HFF-Myc (cell line): ENCODE measurements at regions not wholly inside any gene's neighbourhood (a gene's known extent, or its start where the extent isn't known, plus 50 kb on each side); places are given as distances from the start of the nearest gene placed in this dataset.

ENCODE experiments used
- DNase-seq: peaks from one replicate; pipeline ENCODE4 v3.0.0-alpha.2; 2011; ENCODE audit warnings: low read depth; ENCODE audit errors: extremely low read depth
- H3K4me3 ChIP-seq: replicated peaks from 2 replicates; pipeline ENCODE4 v1.5.1; 2011; ENCODE audit warnings: low read depth, mild to moderate bottlenecking, control low read depth, low read length
- TF ChIP-seq, protein P1 (sequence below): IDR thresholded peaks from 2 replicates; pipeline ENCODE4 v1.5.1; 2012; ENCODE audit warnings: mild to moderate bottlenecking, low read depth, low read length, control low read depth; ENCODE audit errors: missing control alignments

- DNase-seq: no peak
- TF ChIP-seq, protein P1, sequence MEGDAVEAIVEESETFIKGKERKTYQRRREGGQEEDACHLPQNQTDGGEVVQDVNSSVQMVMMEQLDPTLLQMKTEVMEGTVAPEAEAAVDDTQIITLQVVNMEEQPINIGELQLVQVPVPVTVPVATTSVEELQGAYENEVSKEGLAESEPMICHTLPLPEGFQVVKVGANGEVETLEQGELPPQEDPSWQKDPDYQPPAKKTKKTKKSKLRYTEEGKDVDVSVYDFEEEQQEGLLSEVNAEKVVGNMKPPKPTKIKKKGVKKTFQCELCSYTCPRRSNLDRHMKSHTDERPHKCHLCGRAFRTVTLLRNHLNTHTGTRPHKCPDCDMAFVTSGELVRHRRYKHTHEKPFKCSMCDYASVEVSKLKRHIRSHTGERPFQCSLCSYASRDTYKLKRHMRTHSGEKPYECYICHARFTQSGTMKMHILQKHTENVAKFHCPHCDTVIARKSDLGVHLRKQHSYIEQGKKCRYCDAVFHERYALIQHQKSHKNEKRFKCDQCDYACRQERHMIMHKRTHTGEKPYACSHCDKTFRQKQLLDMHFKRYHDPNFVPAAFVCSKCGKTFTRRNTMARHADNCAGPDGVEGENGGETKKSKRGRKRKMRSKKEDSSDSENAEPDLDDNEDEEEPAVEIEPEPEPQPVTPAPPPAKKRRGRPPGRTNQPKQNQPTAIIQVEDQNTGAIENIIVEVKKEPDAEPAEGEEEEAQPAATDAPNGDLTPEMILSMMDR: no peak
- no peak overlapping the region for H3K4me3 ChIP-seq
These were observed 101.4 kb upstream of the ATP8B1 start for GRCh38 chr18:57904535-57904934.

- DNase-seq: no peak
These were observed 99.6 kb upstream of the ATP8B1 start for GRCh38 chr18:57902721-57903120.

DNA sequence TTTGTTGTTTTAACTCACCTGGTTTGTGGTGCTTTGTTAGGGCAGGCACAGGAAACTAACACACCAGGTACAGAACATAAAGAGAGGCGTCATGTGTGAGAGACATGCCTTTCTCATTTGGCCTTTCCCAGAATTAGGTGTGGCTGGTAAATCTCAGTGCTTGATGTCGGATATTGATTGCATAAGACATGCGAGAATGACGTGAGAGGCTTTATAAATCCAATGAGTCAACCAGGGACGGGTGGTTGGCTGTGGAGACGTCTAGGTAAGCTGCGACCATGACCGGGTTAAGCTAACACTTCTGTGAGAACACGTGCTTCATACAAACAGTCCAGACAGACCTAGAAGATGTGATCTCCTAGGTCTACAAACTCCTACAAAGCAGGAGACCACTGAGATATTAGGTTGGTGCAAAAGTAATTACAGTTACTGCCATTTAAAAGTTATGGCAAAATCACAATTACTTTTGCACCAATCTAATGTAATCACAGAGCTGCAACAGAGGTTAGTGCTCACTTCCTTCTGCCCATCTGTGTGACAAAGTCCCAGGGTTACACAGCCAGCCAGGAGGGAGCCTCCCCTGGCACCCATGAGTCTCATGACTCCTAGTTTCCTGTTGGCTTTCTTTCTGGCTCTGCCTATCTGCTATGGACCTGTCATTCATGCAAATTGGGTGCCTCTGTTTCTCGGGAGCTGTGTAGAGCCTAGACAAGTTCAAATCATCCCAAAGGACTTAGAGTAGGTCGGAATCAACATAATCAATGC, 98.9 kb upstream of the ATP8B1 start:
- no peak overlapping the region for H3K4me3 ChIP-seq
- TF ChIP-seq, protein P1: no peak
- no peak for DNase-seq

More at GRCh38 chr18:57902721-57903120, 99.6 kb upstream of the ATP8B1 start:
- H3K4me3 ChIP-seq: no peak overlapping the region
- TF ChIP-seq, protein P1: no peak

DNA sequence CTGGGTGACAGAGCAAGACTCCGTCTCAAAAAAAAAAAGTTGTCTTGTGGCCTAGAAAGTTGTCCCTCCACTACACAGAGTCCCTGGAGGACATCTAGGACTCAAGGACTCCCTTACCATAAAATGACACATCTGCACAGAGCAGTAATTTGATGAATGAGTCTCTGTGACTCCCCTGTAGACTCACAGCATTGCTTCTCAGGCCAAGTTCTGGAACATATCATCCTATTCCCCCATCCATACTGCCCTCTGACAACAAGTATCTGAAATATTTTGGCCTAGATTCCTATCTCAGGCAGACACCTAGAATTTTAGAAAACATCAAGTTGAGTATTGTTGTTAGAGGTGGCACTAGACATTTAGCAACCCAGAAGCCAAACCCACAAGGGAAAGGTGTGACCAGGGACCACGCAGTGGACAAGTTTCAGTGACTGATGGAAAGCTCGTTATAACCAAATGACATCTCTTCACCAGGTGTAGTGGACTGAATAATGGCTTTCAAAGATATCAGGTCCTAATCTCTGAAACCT, 97.9 kb upstream of the ATP8B1 start:
- TF ChIP-seq, protein P1: no peak
- no peak overlapping the region for H3K4me3 ChIP-seq
- no peak for DNase-seq

DNA sequence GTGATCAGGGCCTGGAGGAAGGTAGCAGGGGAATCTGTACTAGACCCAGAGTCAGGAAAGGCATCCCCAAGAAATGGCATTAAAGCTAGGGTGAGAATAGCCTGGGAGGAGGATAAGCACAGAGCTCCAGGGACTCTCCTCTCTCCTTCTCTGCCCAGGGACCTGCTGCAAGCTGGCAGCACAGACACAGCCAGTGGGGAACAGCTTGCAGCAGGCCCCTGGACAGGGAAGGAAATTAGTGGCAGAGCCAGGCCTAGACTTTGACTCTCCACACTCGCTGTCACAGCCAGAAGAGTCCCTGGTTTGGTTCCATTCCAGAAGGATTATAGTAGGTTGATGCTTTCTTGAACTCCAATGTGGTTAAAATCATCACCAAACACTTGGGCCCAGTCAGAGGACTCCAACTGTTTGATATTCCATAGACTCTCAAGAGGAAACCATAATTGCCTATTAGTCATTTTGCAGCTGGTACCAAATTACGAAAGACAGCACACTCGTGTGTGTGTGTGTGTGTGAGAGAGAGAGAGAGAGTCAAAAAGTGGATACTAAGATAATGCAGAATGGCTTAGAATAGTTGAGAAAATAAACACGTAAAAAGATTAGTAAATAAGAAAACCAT, 95.5 kb upstream of the ATP8B1 start:
- peak; percentile 36 for DNase-seq
- TF ChIP-seq, protein P1: no peak
- no peak overlapping the region for H3K4me3 ChIP-seq

- no peak overlapping the region for H3K4me3 ChIP-seq
- DNase-seq: no peak
These were observed 92.1 kb upstream of the ATP8B1 start for GRCh38 chr18:57895182-57895581.

More at GRCh38 chr18:57895182-57895581, 92.1 kb upstream of the ATP8B1 start:
- TF ChIP-seq, protein P1: no peak
